ENCODE measurements at regions not wholly inside any gene's neighbourhood (a gene's known extent, or its start where the extent isn't known, plus 50 kb on each side); places are given as distances from the start of the nearest gene placed in this dataset.
A peak's percentile ranks its signal among the peaks of the same experiment; 100 is the strongest.

DNA sequence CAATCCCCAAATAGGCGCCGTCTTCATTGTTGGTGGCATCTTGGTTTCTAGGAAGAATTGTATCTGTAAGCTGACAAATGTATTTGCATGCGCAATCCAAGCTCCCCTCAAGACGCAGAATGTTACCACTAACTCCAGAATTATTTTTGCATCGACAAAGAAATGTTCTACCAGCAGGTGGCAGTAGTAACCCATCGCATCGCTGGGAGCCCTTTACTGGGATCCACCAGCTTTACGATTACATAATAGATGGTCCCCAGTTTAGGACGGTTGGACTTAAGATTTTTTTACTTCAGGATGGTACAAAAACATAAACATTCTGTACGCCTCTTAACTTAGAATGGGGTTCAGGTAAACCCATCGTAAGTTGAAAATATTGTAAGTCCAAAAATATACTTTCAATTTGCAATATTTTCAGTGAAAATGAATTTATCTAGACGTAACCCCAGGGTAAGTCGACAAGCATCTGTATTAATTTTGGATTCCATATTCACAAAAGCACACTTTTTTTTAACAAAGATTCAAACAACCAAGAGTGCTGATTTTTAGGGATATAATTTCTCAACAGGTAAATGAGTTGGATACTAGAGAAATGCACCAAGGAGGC, 114.0 kb upstream of the COBL start:
- TF ChIP-seq CTCF (IDR thresholded peaks at IDR 0.05) (peak in 5 of 7 experiments; percentile 15 to 85 (median 57)), POLR2A (IDR thresholded peaks at IDR 0.05) (no peak)
